H1 (cell line): ENCODE measurements at regions not wholly inside any gene's neighbourhood (a gene's known extent, or its start where the extent isn't known, plus 50 kb on each side); places are given as distances from the start of the nearest gene placed in this dataset.

Source experiments
- CTCF ChIA-PET: fragments of 300-600 bp; sonication (Branson Sonifier 250); formaldehyde crosslinking; loops from one replicate; lab custom pipeline; 2021; ENCODE audit not compliant: partially characterized antibody; lab: Charles Lee
- POLR2A ChIA-PET: fragments of 300-600 bp; sonication (Branson Sonifier 250); formaldehyde crosslinking; loops from one replicate; lab custom pipeline; 2021; ENCODE audit warnings: inconsistent platforms; ENCODE audit not compliant: partially characterized antibody; lab: Charles Lee
- DNase-seq, 2 experiments: peaks; one replicate each; pipeline versions ENCODE4 v3.0.0 to v3.0.0-alpha.2; 2010 to 2022; ENCODE audit warnings: low spot score in 2 of 2, low read depth in 1 of 2, mixed read lengths in 1 of 2
- FAIRE-seq: peaks from 2 replicates; lab custom pipeline; 2011; peaks lifted over from hg19 to GRCh38; lab: Jason Lieb, UNC
- H2AFZ ChIP-seq: 2 replicates; pipeline ENCODE4 v1.8.1; 2012; ENCODE audit warnings: low read length, inconsistent platforms
- H2AK5ac ChIP-seq: 2 replicates; pipeline ENCODE4 v1.6.1; 2013; ENCODE audit warnings: low read depth, low read length
- H2BK120ac ChIP-seq: replicated peaks from 2 replicates; pipeline ENCODE3; 2013; ENCODE audit warnings: low read depth, low read length, inconsistent platforms
- H2BK12ac ChIP-seq: 2 replicates; pipeline ENCODE4 v1.6.1; 2013; ENCODE audit warnings: low read depth, low read length
- H2BK15ac ChIP-seq: 2 replicates; pipeline ENCODE4 v1.6.1; 2013; ENCODE audit warnings: low read length
- H2BK20ac ChIP-seq: 2 replicates; pipeline ENCODE4 v1.6.1; 2013; ENCODE audit warnings: low read length
- H2BK5ac ChIP-seq: 2 replicates; pipeline ENCODE4 v1.6.1; 2013; ENCODE audit warnings: low read depth, low read length
- H3K14ac ChIP-seq: 2 replicates; pipeline ENCODE4 v1.6.1; 2013; ENCODE audit warnings: inconsistent platforms; ENCODE audit not compliant: insufficient read length
- H3K18ac ChIP-seq: 2 replicates; pipeline ENCODE4 v1.6.1; 2013; ENCODE audit warnings: low read length; ENCODE audit errors: extremely low read depth
- H3K23ac ChIP-seq: 2 replicates; pipeline ENCODE4 v1.6.1; 2013; ENCODE audit warnings: inconsistent platforms; ENCODE audit not compliant: insufficient read length
- H3K23me2 ChIP-seq: 2 replicates; pipeline ENCODE4 v1.6.1; 2013; ENCODE audit warnings: low read depth, low read length
- H3K27ac ChIP-seq: 2 replicates; pipeline ENCODE4 v1.6.1; 2011; ENCODE audit warnings: low read depth, low read length, inconsistent platforms
- H3K27me3 ChIP-seq, 4 experiments: replicated peaks in 1 of 4; 1 replicate in 1 of 4; 2 replicates in 3 of 4; pipeline versions ENCODE4 v1.6.1 to v1.8.1; 2011 to 2013; ENCODE audit warnings: low read length in 3 of 4, mild to moderate bottlenecking in 3 of 4, inconsistent platforms in 2 of 4, mixed read lengths in 2 of 4, moderate library complexity in 1 of 4; ENCODE audit not compliant: control insufficient read depth in 3 of 4, insufficient read depth in 3 of 4; ENCODE audit errors: extremely low read depth in 1 of 4
- H3K36me3 ChIP-seq, 4 experiments: 2 replicates each; pipeline versions ENCODE4 v1.6.1 to v1.8.1; 2011 to 2013; ENCODE audit warnings: mild to moderate bottlenecking in 4 of 4, low read length in 3 of 4, moderate library complexity in 2 of 4, control low read depth in 1 of 4, inconsistent platforms in 1 of 4; ENCODE audit not compliant: insufficient read depth in 4 of 4, control insufficient read depth in 2 of 4
- H3K4ac ChIP-seq: replicated peaks from 2 replicates; pipeline ENCODE3; 2013; ENCODE audit warnings: low read length, low read depth, mixed read lengths, inconsistent platforms; ENCODE audit not compliant: insufficient read length
- H3K4me1 ChIP-seq, 4 experiments: replicated peaks in 1 of 4; 1 replicate in 1 of 4; 2 replicates in 3 of 4; pipeline versions ENCODE4 v1.6.1 to v1.8.1; 2011 to 2013; ENCODE audit warnings: low read length in 3 of 4, inconsistent platforms in 2 of 4, mixed read lengths in 1 of 4; ENCODE audit not compliant: insufficient read depth in 4 of 4, control insufficient read depth in 3 of 4
- H3K4me2 ChIP-seq, 2 experiments: 2 replicates each; pipeline versions ENCODE4 v1.6.1 to v1.8.1; 2011 to 2013; ENCODE audit warnings: low read depth in 2 of 2, low read length in 2 of 2, control low read depth in 1 of 2, inconsistent platforms in 1 of 2, mild to moderate bottlenecking in 1 of 2; ENCODE audit not compliant: insufficient read depth in 1 of 2
- H3K4me3 ChIP-seq, 4 experiments: fragments of 200-600, 300-600 bp in 1 of 4; sonication (generic), shearing (Covaris generic), sonication (Bioruptor Twin) in 1 of 4; 2 replicates each; pipeline versions ENCODE4 v1.5.1 to v1.8.1; 2011 to 2016; ENCODE audit warnings: low read length in 4 of 4, low read depth in 3 of 4, control low read depth in 2 of 4, inconsistent platforms in 2 of 4, mild to moderate bottlenecking in 2 of 4, mixed read lengths in 1 of 4, moderate library complexity in 1 of 4; ENCODE audit not compliant: insufficient read depth in 2 of 4; ENCODE audit errors: extremely low read depth in 1 of 4
- H3K56ac ChIP-seq: replicated peaks from 2 replicates; pipeline ENCODE3; 2013; ENCODE audit warnings: low read depth, mild to moderate bottlenecking, mixed read lengths, low read length, inconsistent platforms; ENCODE audit not compliant: insufficient read length
- H3K79me1 ChIP-seq: 2 replicates; pipeline ENCODE4 v1.6.1; 2013; ENCODE audit warnings: low read depth, low read length, control low read depth
- H3K79me2 ChIP-seq, 2 experiments: 2 replicates each; pipeline versions ENCODE4 v1.6.1 to v1.8.1; 2012 to 2013; ENCODE audit warnings: low read length in 2 of 2, mild to moderate bottlenecking in 2 of 2, inconsistent platforms in 1 of 2; ENCODE audit not compliant: insufficient read depth in 2 of 2, control insufficient read depth in 1 of 2
- H3K9ac ChIP-seq, 4 experiments: replicated peaks in 1 of 4; 1 replicate in 1 of 4; 2 replicates in 3 of 4; pipeline versions ENCODE4 v1.6.1 to v1.8.1; 2011 to 2013; ENCODE audit warnings: low read depth in 3 of 4, low read length in 3 of 4, control low read depth in 2 of 4, mild to moderate bottlenecking in 2 of 4, moderate library complexity in 2 of 4, inconsistent platforms in 1 of 4; ENCODE audit errors: extremely low read depth in 1 of 4
- H3K9me3 ChIP-seq, 2 experiments: 2 replicates each; pipeline versions ENCODE4 v1.6.1 to v1.8.1; 2012 to 2013; ENCODE audit warnings: mild to moderate bottlenecking in 2 of 2, moderate library complexity in 2 of 2, control low read depth in 1 of 2, inconsistent platforms in 1 of 2, low read depth in 1 of 2, low read length in 1 of 2, mixed read lengths in 1 of 2; ENCODE audit not compliant: insufficient read depth in 2 of 2
- H4K20me1 ChIP-seq, 2 experiments: replicated peaks in 1 of 2; 2 replicates each; pipeline versions ENCODE3 to v1.8.1; 2011 to 2013; ENCODE audit warnings: inconsistent platforms in 2 of 2, low read length in 2 of 2, mild to moderate bottlenecking in 1 of 2; ENCODE audit not compliant: insufficient read depth in 2 of 2, control insufficient read depth in 1 of 2
- H4K5ac ChIP-seq: 2 replicates; pipeline ENCODE4 v1.6.1; 2013; ENCODE audit warnings: low read length, low read depth, mixed read lengths, inconsistent platforms; ENCODE audit not compliant: insufficient read length
- H4K8ac ChIP-seq: 2 replicates; pipeline ENCODE4 v1.8.0; 2013; ENCODE audit warnings: mild to moderate bottlenecking, moderate library complexity, low read length, inconsistent platforms; ENCODE audit not compliant: insufficient read depth; ENCODE audit errors: extremely low read depth
- H4K91ac ChIP-seq: replicated peaks from 2 replicates; pipeline ENCODE3; 2013; ENCODE audit warnings: low read length, mixed read lengths, inconsistent platforms; ENCODE audit not compliant: insufficient read length
- ASH2L ChIP-seq: fragments of 200-600, 300-600 bp; sonication (generic); IDR thresholded peaks from one replicate; pipeline ENCODE4 v1.7.1; 2017; ENCODE audit warnings: low read length
- CBX8 ChIP-seq: fragments of 300-800, 300-1000 bp; sonication (generic); IDR thresholded peaks from 2 replicates; pipeline ENCODE4 v1.7.1; 2016; ENCODE audit warnings: low read depth, low read length, borderline replicate concordance
- CHD2 ChIP-seq: IDR thresholded peaks from 2 replicates; pipeline ENCODE4 v1.6.1; 2012; ENCODE audit warnings: low read length, improper control_type of control experiment
- EP300 ChIP-seq, 2 experiments: IDR thresholded peaks; 1 replicate in 1 of 2; 2 replicates in 1 of 2; pipeline ENCODE4 v1.6.1; 2011 to 2012; ENCODE audit warnings: low read depth in 2 of 2, low read length in 2 of 2, mild to moderate bottlenecking in 2 of 2, borderline replicate concordance in 1 of 2, inconsistent platforms in 1 of 2, moderate library complexity in 1 of 2
- FOSL1 ChIP-seq: IDR thresholded peaks from 2 replicates; pipeline ENCODE4 v1.6.1; 2011; ENCODE audit warnings: mild to moderate bottlenecking, low read depth, low read length, moderate library complexity; ENCODE audit not compliant: insufficient read depth
- HDAC2 ChIP-seq, 2 experiments: fragments of 300-600 bp in 1 of 2; sonication (generic) in 1 of 2; IDR thresholded peaks; 2 replicates each; pipeline ENCODE4 v1.6.1; 2011 to 2012; ENCODE audit warnings: low read depth in 2 of 2, low read length in 2 of 2, mild to moderate bottlenecking in 2 of 2, moderate library complexity in 2 of 2, borderline replicate concordance in 1 of 2, inconsistent platforms in 1 of 2
- KDM1A ChIP-seq: fragments of 200-600, 300-600 bp; sonication (generic); IDR thresholded peaks from 2 replicates; pipeline ENCODE4 v1.7.1; 2016; ENCODE audit warnings: mild to moderate bottlenecking, low read length, borderline replicate concordance
- PHF8 ChIP-seq: fragments of 200-600 bp; sonication (generic); conservative IDR thresholded peaks from 2 replicates; pipeline ENCODE4 v1.7.1; 2012; ENCODE audit warnings: low read depth, mild to moderate bottlenecking, inconsistent platforms, low read length, moderate library complexity
- RBBP5 ChIP-seq: IDR thresholded peaks from 2 replicates; pipeline ENCODE4 v1.7.1; 2012; ENCODE audit warnings: low read depth, mild to moderate bottlenecking, inconsistent platforms, low read length, moderate library complexity, borderline replicate concordance
- SRF ChIP-seq: IDR thresholded peaks from 2 replicates; pipeline ENCODE4 v1.6.1; 2011; ENCODE audit warnings: mild to moderate bottlenecking, low read depth, low read length, moderate library complexity
- WGBS, 2 experiments: shearing (Covaris generic) in 1 of 2; methylation state at CpG; one replicate each; pipeline versions ENCODE4 v1.1.6 to v1.1.7; 2013 to 2015; ENCODE audit warnings: low lambda C conversion rate in 2 of 2, mixed read lengths in 2 of 2, inconsistent platforms in 1 of 2, low coverage in 1 of 2, missing lambda C conversion rate in 1 of 2; ENCODE audit not compliant: insufficient replicate concordance in 2 of 2, insufficient coverage in 1 of 2, insufficient read length in 1 of 2; ENCODE audit errors: extremely low coverage in 1 of 2, missing lambda C conversion rate in 1 of 2; 5-methylcytosine and 5-hydroxymethylcytosine counted together
- TF ChIP-seq, protein P1 (sequence below), 3 experiments: IDR thresholded peaks; 1 replicate in 2 of 3; 2 replicates in 1 of 3; pipeline versions ENCODE4 v1.5.1 to v1.6.1; 2011; ENCODE audit warnings: low read length in 3 of 3, mild to moderate bottlenecking in 3 of 3, inconsistent platforms in 2 of 3, low read depth in 1 of 3, moderate library complexity in 1 of 3; ENCODE audit not compliant: insufficient read depth in 1 of 3; ENCODE audit errors: control extremely low read depth in 1 of 3

GRCh38 chr15:28459279-28459678 lies 73.5 kb downstream of the GOLGA8G start:
- Histone ChIP-seq H3K9ac (no peak overlapping the region), H3K79me1 (no peaks in the 10 kb centered on the region), H3K4me3 (no peak overlapping the region), H4K8ac (no peak overlapping the region), H2BK120ac (no peak overlapping the region), H4K20me1 (no peaks in the 10 kb centered on the region), H3K36me3 (no peaks in the 10 kb centered on the region), H2BK12ac (no peak overlapping the region), H2AFZ (no peak overlapping the region), H4K91ac (no peak overlapping the region), H3K18ac (no peak overlapping the region), H3K14ac (no peak overlapping the region), H3K27ac (no peak overlapping the region), H3K79me2 (no peaks in the 10 kb centered on the region), H2BK20ac (no peak overlapping the region), H3K4ac (no peak overlapping the region), H2BK5ac (no peak overlapping the region), H4K5ac (no peak overlapping the region), H3K23ac (no peak overlapping the region), H3K4me2 (no peak overlapping the region), H2BK15ac (no peak overlapping the region), H3K4me1 (no peaks in the 10 kb centered on the region; a peak in 1 of 7 replicates), H3K9me3 (peaks cover 0 to 23% of the 10 kb centered on the region in 2 experiments; a peak in 2 of 4 replicates), H3K56ac (no peak overlapping the region), H3K23me2 (no peaks in the 10 kb centered on the region; the same call in 1 of the 2 replicates), H2AK5ac (no peak overlapping the region), H3K27me3 (peaks cover 0 to 10% (median 7%) of the 10 kb centered on the region in 4 experiments; a peak in 4 of 7 replicates)
- POLR2A ChIA-PET, result no interaction called here
- CTCF ChIA-PET, result no interaction called here
- WGBS, 2 experiments, result 93% methylated on average over 1 of the region's 1 CpG; no CpG with 5 or more reads in 1 of the 2 experiments
- DNase-seq (no peak), FAIRE-seq (no peak)
- TF ChIP-seq, protein P1, sequence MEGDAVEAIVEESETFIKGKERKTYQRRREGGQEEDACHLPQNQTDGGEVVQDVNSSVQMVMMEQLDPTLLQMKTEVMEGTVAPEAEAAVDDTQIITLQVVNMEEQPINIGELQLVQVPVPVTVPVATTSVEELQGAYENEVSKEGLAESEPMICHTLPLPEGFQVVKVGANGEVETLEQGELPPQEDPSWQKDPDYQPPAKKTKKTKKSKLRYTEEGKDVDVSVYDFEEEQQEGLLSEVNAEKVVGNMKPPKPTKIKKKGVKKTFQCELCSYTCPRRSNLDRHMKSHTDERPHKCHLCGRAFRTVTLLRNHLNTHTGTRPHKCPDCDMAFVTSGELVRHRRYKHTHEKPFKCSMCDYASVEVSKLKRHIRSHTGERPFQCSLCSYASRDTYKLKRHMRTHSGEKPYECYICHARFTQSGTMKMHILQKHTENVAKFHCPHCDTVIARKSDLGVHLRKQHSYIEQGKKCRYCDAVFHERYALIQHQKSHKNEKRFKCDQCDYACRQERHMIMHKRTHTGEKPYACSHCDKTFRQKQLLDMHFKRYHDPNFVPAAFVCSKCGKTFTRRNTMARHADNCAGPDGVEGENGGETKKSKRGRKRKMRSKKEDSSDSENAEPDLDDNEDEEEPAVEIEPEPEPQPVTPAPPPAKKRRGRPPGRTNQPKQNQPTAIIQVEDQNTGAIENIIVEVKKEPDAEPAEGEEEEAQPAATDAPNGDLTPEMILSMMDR (IDR thresholded peaks at IDR 0.05; ENCODE audit: control extremely low read depth in 1 of 3, insufficient read depth in 1 of 3, low read depth in 1 of 3, low read length in 3 of 3), result no peak
- TF ChIP-seq CBX8 (no peak), EP300 (IDR thresholded peaks at IDR 0.05; ENCODE audit: borderline replicate concordance in 1 of 2, low read depth in 2 of 2, low read length in 2 of 2) (no peak), CHD2 (no peak), SRF (no peak), FOSL1 (no peak), KDM1A (no peak), RBBP5 (no peak), HDAC2 (IDR thresholded peaks at IDR 0.05; ENCODE audit: borderline replicate concordance in 1 of 2, low read depth in 2 of 2, low read length in 2 of 2) (no peak), ASH2L (no peak), PHF8 (no peak)
